C4-2B (cell line): ENCODE measurements at regions not wholly inside any gene's neighbourhood (a gene's known extent, or its start where the extent isn't known, plus 50 kb on each side); places are given as distances from the start of the nearest gene placed in this dataset.

Source experiments
- ZFX ChIP-seq: fragments of 450-650 bp; IDR thresholded peaks from 2 replicates; pipeline ENCODE4 v1.6.1; 2017
- TF ChIP-seq, protein P1 (sequence below): fragments of 450-650 bp; conservative IDR thresholded peaks from 2 replicates; pipeline ENCODE4 v1.5.1; 2017; ENCODE audit warnings: mild to moderate bottlenecking

DNA sequence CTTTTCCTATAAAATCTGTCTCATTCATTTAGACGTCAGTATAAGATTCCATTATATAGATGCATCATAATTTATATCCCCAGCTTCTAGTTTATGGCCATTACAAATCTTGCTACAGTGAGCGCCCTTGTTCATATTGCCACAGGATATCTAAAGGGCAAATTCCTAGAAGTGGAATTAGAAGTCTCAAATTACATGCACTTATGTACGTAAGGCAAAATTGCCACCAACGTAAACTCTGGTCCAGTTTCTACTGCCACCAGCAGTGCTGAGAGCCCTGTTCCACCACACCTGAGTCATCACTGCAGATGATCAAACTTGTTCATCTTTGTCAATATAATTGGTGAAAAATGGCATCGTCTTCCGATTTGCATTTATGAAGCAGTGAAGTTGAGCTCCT, 90.9 kb upstream of the ID2 start:
- TF ChIP-seq, protein P1, sequence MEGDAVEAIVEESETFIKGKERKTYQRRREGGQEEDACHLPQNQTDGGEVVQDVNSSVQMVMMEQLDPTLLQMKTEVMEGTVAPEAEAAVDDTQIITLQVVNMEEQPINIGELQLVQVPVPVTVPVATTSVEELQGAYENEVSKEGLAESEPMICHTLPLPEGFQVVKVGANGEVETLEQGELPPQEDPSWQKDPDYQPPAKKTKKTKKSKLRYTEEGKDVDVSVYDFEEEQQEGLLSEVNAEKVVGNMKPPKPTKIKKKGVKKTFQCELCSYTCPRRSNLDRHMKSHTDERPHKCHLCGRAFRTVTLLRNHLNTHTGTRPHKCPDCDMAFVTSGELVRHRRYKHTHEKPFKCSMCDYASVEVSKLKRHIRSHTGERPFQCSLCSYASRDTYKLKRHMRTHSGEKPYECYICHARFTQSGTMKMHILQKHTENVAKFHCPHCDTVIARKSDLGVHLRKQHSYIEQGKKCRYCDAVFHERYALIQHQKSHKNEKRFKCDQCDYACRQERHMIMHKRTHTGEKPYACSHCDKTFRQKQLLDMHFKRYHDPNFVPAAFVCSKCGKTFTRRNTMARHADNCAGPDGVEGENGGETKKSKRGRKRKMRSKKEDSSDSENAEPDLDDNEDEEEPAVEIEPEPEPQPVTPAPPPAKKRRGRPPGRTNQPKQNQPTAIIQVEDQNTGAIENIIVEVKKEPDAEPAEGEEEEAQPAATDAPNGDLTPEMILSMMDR = no peak
- TF ChIP-seq ZFX = no peak
